GM19395 (cell line): ENCODE measurements at regions not wholly inside any gene's neighbourhood (a gene's known extent, or its start where the extent isn't known, plus 50 kb on each side); places are given as distances from the start of the nearest gene placed in this dataset.
"Not testable (repeated sequence)": the region's sequence is repeated elsewhere in the genome, so short reads cannot be mapped to it uniquely, and the experiment has no call there.

Experiments used
- ATAC-seq: cut with Tn5 transposase; IDR thresholded peaks from one replicate; pipeline ENCODE4 v1.9.1; 2021; ENCODE audit warnings: mild to moderate bottlenecking, moderate library complexity; ENCODE audit not compliant: unreplicated experiment

GRCh38 chr12:87439990-87440827 lies 589.0 kb downstream of the C12orf50 start:
- ATAC-seq, result no peak

- no peak for ATAC-seq
Measured at GRCh38 chr12:87430444-87430843, 598.8 kb downstream of the C12orf50 start.

DNA sequence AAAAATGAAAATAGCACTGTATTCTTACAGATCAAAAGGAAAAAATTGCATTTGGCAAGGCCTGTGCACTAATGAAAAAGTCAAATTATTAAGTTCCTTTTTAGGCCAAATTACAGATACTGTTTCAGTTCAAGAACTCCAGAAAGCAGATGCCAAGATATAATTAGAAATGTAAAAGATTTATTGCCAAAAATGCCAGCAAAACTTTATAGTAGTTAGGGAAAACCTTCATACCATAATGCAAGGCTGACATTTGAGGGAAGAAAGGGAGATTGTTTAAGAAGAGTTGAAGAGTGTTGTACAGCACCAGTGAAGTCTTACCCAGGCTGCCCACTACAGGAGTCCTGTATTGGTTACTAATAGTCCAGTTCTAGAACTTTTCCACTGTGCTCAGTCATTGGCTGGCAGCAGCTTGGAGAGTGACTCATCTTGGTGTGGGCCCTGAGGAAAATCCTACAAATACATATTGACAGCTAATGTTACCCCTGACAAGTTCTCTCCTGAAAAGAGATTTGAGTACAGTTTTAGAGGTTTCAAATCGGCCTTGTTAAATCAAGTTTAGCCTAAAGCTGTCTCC lies 600.4 kb downstream of the C12orf50 start:
- no peak for ATAC-seq

DNA sequence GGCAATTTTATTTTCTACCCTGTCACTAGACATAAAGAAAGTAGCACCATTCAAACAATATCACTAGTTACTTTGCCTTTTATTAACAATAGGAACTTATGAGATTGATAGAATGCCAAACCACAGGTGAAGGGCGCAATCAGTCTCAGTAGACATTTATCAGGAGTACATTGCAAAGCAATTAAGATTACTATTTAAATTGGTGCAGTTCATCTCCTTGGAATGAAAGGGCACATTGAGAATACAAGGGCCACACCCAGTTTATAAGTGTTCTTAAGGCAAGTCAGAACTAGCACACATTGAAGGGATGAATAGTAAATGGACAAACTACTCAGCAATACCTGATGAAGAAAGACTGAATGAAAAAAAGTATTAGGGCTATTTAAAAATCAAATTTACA lies 601.4 kb downstream of the C12orf50 start:
- ATAC-seq, result no peak

GRCh38 chr12:87425942-87426554 lies 603.2 kb downstream of the C12orf50 start:
- ATAC-seq, result no peak

GRCh38 chr12:87421233-87421632 lies 608.0 kb downstream of the C12orf50 start:
- not testable (repeated sequence) for ATAC-seq

- no peak for ATAC-seq
Measured at GRCh38 chr12:87413784-87414183, 615.4 kb downstream of the C12orf50 start.

- no peak for ATAC-seq
Measured at GRCh38 chr12:87406926-87407325, 622.3 kb downstream of the C12orf50 start.

DNA sequence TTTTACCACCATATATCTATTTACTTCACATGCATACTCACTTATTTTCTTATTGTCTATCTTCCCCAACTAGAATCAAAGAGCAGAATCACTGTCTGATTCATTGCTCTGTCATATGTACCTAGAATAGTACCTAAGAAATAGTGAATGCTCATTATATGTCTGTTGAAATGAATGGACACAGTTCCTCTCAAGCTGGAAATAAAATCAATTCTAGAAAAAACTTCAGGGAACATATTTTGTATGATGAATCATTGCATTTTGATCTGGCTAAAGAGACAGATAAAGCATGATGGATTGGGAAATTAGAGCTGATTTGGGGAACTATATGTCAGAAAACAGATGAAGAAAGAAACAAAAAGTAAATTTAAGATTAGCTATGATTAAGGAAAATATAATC lies 623.3 kb downstream of the C12orf50 start:
- ATAC-seq, result no peak

DNA sequence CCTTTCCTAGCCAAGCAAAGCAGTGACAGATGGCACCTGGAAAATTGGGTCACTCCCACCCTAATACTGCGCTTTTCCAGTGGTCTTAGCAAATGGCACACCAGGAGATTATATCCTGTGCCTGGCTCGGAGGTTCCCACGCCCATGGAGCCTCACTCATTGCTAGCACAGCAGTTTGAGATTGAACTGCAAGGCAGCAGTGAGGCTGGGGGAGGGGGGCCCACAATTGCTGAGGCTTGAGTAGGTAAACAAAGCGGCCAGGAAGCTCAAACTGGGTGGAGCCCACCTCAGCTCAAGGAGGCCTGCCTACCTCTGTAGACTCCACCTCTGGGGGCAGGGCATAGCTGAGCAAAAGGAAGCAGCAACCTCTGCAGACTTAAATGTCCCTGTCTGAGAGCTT lies 635.0 kb downstream of the C12orf50 start:
- ATAC-seq, result not testable (repeated sequence)

DNA sequence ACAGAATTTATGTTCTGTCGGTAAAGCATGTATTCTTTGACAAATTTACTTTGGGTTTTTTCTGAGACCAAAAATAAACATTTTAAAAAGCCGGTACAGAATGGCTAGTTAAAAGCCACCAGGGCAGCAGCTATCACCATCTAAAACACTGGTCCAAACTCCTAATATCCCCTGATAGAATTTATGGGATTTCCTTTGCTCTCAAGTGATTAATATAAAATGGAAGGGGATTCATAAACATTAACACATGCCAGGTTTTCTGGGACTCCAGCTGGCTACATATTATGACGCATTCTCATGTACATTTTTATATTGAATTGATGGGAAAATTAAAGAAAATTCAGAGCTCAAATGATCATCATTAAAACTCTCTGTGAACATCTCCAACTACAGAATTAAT lies 640.8 kb downstream of the C12orf50 start:
- ATAC-seq, result no peak

- ATAC-seq, result no peak
Measured at GRCh38 chr12:87385322-87385721, 643.9 kb downstream of the C12orf50 start.

GRCh38 chr12:87384226-87384625 lies 645.0 kb downstream of the C12orf50 start:
- no peak for ATAC-seq

DNA sequence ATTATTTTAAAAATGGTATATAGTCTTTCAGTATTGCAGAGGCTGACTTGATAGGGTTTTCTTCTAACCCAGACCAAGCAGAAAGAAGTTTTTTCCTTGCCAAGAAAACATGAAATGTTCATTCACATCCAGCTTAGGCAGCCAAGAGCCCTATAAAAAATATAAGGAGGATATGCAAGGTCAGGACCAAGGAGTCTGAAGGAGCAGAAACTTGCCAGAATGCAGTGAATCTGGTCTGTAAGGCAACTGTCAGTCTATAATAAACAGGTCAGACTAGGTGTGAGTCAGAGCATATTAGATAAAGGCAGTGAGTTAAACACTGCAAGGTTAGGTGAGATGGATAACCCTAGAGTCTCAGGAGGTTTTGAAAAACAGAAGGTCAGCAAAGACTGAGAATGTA lies 645.5 kb downstream of the C12orf50 start:
- ATAC-seq, result no peak

- no peak for ATAC-seq
Measured at GRCh38 chr12:87382959-87383566, 646.1 kb downstream of the C12orf50 start.

GRCh38 chr12:87382436-87382835 lies 646.8 kb downstream of the C12orf50 start:
- ATAC-seq, result no peak

- no peak for ATAC-seq
Measured at GRCh38 chr12:87381742-87382141, 647.5 kb downstream of the C12orf50 start.

DNA sequence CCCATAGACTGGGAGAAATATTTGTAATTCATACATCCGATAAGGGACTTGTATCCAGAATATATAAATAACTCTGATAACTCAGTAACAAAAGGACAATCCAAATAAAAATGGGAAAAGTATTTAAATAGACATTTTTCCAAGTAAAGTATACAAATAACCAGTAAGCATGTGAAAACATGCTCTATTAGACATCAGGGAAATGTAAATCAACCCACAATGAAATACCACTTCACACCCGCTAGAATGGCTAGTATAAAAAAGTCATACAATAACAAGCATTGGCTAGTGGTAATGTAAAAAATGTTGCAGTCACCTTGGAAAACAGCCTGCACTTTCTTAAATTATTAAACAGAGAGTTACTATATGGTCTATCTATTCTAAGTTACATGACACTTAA lies 650.7 kb downstream of the C12orf50 start:
- ATAC-seq, result no peak

- ATAC-seq, result no peak
Measured at GRCh38 chr12:87376722-87377121, 652.5 kb downstream of the C12orf50 start.

GRCh38 chr12:87369161-87369560 lies 660.0 kb downstream of the C12orf50 start:
- no peak for ATAC-seq

GRCh38 chr12:87368259-87368658 lies 660.9 kb downstream of the C12orf50 start:
- ATAC-seq, result no peak

DNA sequence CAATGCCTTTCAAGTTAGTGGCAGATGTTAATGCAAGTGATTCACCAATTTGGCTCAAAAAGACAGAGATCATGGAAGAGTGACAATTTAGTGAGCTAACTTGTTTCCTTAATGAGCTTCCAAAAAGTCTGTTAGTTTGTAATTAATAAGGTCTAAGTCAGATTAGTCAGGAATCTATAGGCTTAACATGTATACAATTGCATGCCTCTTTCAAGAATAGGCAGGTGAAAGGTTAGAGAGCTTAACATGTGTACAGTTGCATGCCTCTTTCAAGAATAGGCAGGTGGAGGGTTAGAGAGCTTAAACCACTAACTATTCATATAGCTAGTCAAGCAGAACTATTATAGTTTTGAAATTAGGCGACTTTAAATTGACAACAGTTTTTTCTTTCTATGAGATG lies 663.8 kb downstream of the C12orf50 start:
- no peak for ATAC-seq
